Stomach (tissue), 8 donors: ENCODE measurements at regions not wholly inside any gene's neighbourhood (a gene's known extent, or its start where the extent isn't known, plus 50 kb on each side); places are given as distances from the start of the nearest gene placed in this dataset.
"Not testable (repeated sequence)": the region's sequence is repeated elsewhere in the genome, so short reads cannot be mapped to it uniquely, and the experiment has no call there.

ENCODE experiments used
- DNase-seq, 2 donors: peaks; one replicate each; pipeline versions ENCODE4 v3.0.0 to v3.0.0-alpha.2; 2013 to 2019
- H3K27ac ChIP-seq, 5 donors: fragments of 200-600 bp in 4 of 5; sonication (generic) in 4 of 5; one replicate each; pipeline ENCODE4 v1.5.1; 2013 to 2019; ENCODE audit warnings: mild to moderate bottlenecking in 1 of 5, moderate library complexity in 1 of 5
- H3K27me3 ChIP-seq, 3 donors: fragments of 200-600 bp; sonication (generic); one replicate each; pipeline ENCODE4 v1.5.1; 2017 to 2019; ENCODE audit warnings: mixed run types in 1 of 3
- H3K36me3 ChIP-seq, 4 donors: fragments of 200-600 bp; sonication (generic); 1 replicate in 3 of 4; 2 replicates in 1 of 4; pipeline ENCODE4 v1.5.1; 2016 to 2019
- H3K4me1 ChIP-seq, 4 donors: fragments of 200-600 bp; sonication (generic); one replicate each; pipeline ENCODE4 v1.5.1; 2016 to 2019
- H3K4me3 ChIP-seq, 4 donors: fragments of 200-600 bp; sonication (generic) in 3 of 4; one replicate each; pipeline ENCODE4 v1.5.1; 2016 to 2019; ENCODE audit warnings: mild to moderate bottlenecking in 1 of 4
- H3K9me3 ChIP-seq, 4 donors: fragments of 200-600 bp; sonication (generic); one replicate each; pipeline ENCODE4 v1.5.1; 2016 to 2019
- CTCF ChIP-seq, 7 experiments: fragments of 450-650 bp in 4 of 7; fragments of 200-600 bp in 3 of 7; sonication (generic) in 3 of 7; IDR thresholded peaks; one replicate each; pipeline ENCODE4 v1.5.1; 2016 to 2019; ENCODE audit warnings: antibody characterized with exemption in 7 of 7, control low read depth in 2 of 7, mild to moderate bottlenecking in 1 of 7
- EP300 ChIP-seq: sonication (generic); formaldehyde crosslinking; IDR thresholded peaks from one replicate; pipeline ENCODE4 v1.6.1; 2017; ENCODE audit warnings: antibody characterized with exemption
- POLR2A ChIP-seq, 4 donors: fragments of 450-650 bp; IDR thresholded peaks; one replicate each; pipeline ENCODE4 v1.6.1; 2016; ENCODE audit warnings: antibody characterized with exemption in 4 of 4, control low read depth in 2 of 4, mild to moderate bottlenecking in 1 of 4, moderate library complexity in 1 of 4
- POLR2AphosphoS5 ChIP-seq, 3 donors: sonication (generic); formaldehyde crosslinking; IDR thresholded peaks; one replicate each; pipeline ENCODE4 v1.6.1; 2016; ENCODE audit warnings: antibody characterized with exemption in 3 of 3
- WGBS, 5 donors: extraction: QIAGEN DNeasy Blood & Tissue Kit in 3 of 5; methylation state at CpG; one replicate each; pipeline versions ENCODE4 v1.1.5 to v1.1.7; 2013 to 2018; 5-methylcytosine and 5-hydroxymethylcytosine counted together
- intact Hi-C: fragments of 100-400 bp; cut with DNase I; formaldehyde crosslinking; loops from one replicate; pipeline ENCODE4 v1.15.1; 2023; ENCODE audit warnings: low total_unique reads
- donor health status: healthy with polysubstance abuse.
- donor health status: Bipolar disorder and iron deficiency.
- donor health status: healthy.

GRCh38 chr4:78710536-78710935 lies 65.6 kb upstream of the BMP2K start:
- Histone ChIP-seq H3K27ac (no peak overlapping the region), H3K9me3 (no peaks in the 10 kb centered on the region), H3K4me1 (no peaks in the 10 kb centered on the region), H3K4me3 (no peak overlapping the region), H3K27me3 (no peaks in the 10 kb centered on the region), H3K36me3 (no peaks in the 10 kb centered on the region)
- intact Hi-C loops, result no loop called here
- TF ChIP-seq EP300, result no peak
- no peak for TF ChIP-seq POLR2AphosphoS5 (IDR thresholded peaks at IDR 0.05)
- no peak for TF ChIP-seq POLR2A (IDR thresholded peaks at IDR 0.05)
- TF ChIP-seq CTCF (IDR thresholded peaks at IDR 0.05), result no peak
- no peak for DNase-seq

- H3K4me1 ChIP-seq, result no peaks in the 10 kb centered on the region
- TF ChIP-seq POLR2A (IDR thresholded peaks at IDR 0.05) (no peak), EP300 (no peak), POLR2AphosphoS5 (IDR thresholded peaks at IDR 0.05) (no peak), CTCF (IDR thresholded peaks at IDR 0.05) (no peak)
- no peak overlapping the region for H3K4me3 ChIP-seq
Measured at GRCh38 chr4:78711676-78712075, 64.5 kb upstream of the BMP2K start.

GRCh38 chr4:78714598-78714997 lies 61.6 kb upstream of the BMP2K start:
- H3K9me3 ChIP-seq, H3K4me3 ChIP-seq, H3K36me3 ChIP-seq, DNase-seq, intact Hi-C loops, H3K4me1 ChIP-seq, H3K27me3 ChIP-seq, H3K27ac ChIP-seq: not testable (repeated sequence)
- WGBS, 5 donors, result 72 to 80% (median 77%) methylated on average over 4 of the region's 4 CpGs

More at GRCh38 chr4:78711676-78712075, 64.5 kb upstream of the BMP2K start:
- no peak for DNase-seq
- H3K27me3 ChIP-seq, result no peaks in the 10 kb centered on the region
- H3K36me3 ChIP-seq, result no peaks in the 10 kb centered on the region
- no peak overlapping the region for H3K27ac ChIP-seq
- no peaks in the 10 kb centered on the region for H3K9me3 ChIP-seq
- intact Hi-C loops, result no loop called here
- WGBS, 5 donors, result 68 to 81% (median 73%) methylated on average over 3 of the region's 3 CpGs

- H3K4me1 ChIP-seq, DNase-seq, H3K36me3 ChIP-seq, H3K27me3 ChIP-seq, intact Hi-C loops, H3K9me3 ChIP-seq, H3K27ac ChIP-seq, H3K4me3 ChIP-seq: not testable (repeated sequence)
- WGBS, 5 donors, result 71 to 83% (median 75%) methylated on average over 4 to 6 of the region's 6 CpGs
Measured at GRCh38 chr4:78715372-78715771, 60.8 kb upstream of the BMP2K start.

- intact Hi-C loops, H3K36me3 ChIP-seq, H3K9me3 ChIP-seq, H3K4me3 ChIP-seq, H3K27ac ChIP-seq, H3K4me1 ChIP-seq, DNase-seq, H3K27me3 ChIP-seq: not testable (repeated sequence)
- 86 to 91% (median 88%) methylated on average over 8 of the region's 8 CpGs for WGBS, 5 donors
Measured at GRCh38 chr4:78717712-78718111, 58.4 kb upstream of the BMP2K start.

- TF ChIP-seq CTCF (IDR thresholded peaks at IDR 0.05) (no peak), EP300 (no peak), POLR2A (IDR thresholded peaks at IDR 0.05) (no peak), POLR2AphosphoS5 (IDR thresholded peaks at IDR 0.05) (no peak)
- Histone ChIP-seq H3K4me3 (no peak overlapping the region), H3K4me1 (no peaks in the 10 kb centered on the region), H3K27me3 (no peaks in the 10 kb centered on the region), H3K27ac (no peak overlapping the region), H3K36me3 (no peaks in the 10 kb centered on the region), H3K9me3 (no peaks in the 10 kb centered on the region)
- DNase-seq, result no peak
- intact Hi-C loops, result no loop called here
- WGBS, 5 donors, result 89 to 95% (median 91%) methylated on average over 3 of the region's 3 CpGs
Measured at GRCh38 chr4:78720204-78720603, 55.9 kb upstream of the BMP2K start.
